GM19467 (cell line): ENCODE measurements at regions not wholly inside any gene's neighbourhood (a gene's known extent, or its start where the extent isn't known, plus 50 kb on each side); places are given as distances from the start of the nearest gene placed in this dataset.

ENCODE experiments used
- ATAC-seq: cut with Tn5 transposase; IDR thresholded peaks from one replicate; pipeline ENCODE4 v1.9.1; 2021; ENCODE audit warnings: mild to moderate bottlenecking, moderate library complexity; ENCODE audit not compliant: unreplicated experiment

- no peak for ATAC-seq
Observed at GRCh38 chr1:239914751-239915231, 176.9 kb upstream of the FMN2 start.

DNA sequence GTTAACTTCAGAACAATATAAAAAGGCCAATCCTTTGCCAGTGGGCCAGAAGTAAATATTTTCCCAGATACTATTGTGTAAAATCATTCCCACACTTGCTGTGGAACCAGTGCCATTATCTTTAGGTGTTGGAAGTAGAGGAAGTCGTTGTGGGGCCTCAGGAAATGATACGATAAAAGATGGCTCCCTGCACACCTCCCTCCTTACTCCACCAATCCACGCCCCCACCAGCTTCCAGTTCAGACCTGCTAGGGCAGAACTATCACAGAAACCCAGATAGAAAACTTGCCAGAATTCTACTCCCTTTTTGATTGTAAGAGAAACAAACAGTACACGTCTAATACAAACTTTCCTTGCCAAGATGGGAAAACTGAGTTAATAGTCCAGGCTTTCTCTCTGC, 173.0 kb upstream of the FMN2 start:
- ATAC-seq, result no peak

GRCh38 chr1:239920214-239920613, 171.5 kb upstream of the FMN2 start:
- ATAC-seq, result no peak

DNA sequence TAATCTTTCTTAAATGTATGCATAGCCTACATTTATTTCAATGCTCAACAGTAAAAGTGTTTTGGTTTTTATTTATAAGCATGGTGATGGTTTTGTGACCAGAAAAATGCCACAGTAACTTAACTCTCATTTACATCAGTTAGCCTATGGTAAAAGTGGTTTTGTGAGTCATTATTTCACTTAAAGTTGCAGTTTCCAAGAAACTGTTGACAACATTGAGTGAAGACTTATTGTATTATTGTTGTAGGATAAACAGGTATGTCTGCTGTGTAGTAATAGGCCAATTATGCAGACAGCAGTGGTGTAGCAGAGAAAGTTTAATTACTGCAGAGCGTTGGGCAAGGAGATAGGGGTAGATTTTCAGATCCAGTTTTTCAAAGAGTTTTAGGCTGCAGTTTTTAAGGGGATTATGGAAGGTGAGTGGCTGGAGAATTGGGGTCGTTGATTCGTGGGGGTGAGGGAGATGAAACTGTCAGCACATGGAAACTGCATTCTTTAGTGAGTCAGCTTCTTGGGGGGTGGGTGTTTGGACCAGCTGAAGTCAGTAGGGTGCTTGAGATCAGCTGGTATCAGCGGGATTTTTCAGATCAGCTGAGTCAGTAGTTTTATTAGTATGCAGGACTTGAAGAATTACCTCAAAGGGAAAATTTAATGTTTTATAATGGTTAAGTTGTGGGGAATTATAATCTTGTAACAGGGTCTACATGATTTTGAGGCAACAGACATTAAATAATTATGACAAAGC, 168.7 kb upstream of the FMN2 start:
- no peak for ATAC-seq

DNA sequence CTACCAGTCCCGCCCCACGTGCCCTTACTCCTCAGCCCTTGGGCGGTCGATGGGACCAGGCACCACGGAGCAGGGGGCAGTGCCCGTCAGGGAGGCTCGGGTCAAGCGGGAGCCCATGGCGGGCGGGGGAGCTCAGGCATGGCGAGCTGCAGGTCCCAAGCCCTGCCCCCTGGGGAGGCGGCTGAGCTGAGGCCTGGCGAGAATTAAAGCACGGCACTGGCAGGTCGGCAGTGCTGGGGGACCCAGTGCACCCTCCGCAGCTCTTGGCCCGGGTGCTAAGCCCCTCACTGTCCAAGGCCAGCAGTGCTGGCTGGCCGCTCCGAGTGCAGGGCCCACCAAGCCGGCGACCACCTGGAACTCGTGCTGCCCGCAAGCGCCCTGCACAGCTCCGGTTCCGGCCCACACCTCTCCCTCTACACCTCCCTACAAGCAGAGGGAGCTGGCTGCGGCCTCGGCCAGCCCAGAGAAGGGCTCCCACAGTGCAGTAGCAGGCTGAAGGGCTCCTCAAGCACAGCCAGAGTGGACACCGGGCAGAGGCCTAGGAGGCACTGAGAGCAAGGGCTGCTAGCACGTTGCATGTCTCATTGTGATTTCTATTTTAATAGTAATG, 166.8 kb upstream of the FMN2 start:
- ATAC-seq, result no peak

GRCh38 chr1:239926184-239926583, 165.5 kb upstream of the FMN2 start:
- ATAC-seq, result no peak

DNA sequence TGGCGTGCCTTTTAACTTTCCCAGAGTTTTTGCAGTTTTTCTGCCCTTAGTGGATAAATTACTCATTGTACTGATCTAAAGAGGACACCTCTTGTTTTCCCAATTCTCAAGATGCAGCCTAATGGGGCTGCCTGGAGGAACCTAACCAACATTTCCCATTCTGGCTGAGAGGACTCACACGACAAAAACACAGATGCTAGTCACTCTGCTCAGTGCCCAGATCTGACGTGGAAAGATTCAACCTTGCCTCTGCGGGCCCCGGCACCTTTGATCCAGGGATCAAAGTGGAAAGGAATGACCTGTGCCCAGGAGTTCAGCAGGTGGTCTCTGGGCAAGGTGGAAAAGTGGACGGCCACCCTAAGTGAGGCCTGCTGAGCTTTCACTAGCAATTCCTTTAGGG, 162.4 kb upstream of the FMN2 start:
- ATAC-seq, result no peak

GRCh38 chr1:239930686-239931262, 160.9 kb upstream of the FMN2 start:
- no peak for ATAC-seq

DNA sequence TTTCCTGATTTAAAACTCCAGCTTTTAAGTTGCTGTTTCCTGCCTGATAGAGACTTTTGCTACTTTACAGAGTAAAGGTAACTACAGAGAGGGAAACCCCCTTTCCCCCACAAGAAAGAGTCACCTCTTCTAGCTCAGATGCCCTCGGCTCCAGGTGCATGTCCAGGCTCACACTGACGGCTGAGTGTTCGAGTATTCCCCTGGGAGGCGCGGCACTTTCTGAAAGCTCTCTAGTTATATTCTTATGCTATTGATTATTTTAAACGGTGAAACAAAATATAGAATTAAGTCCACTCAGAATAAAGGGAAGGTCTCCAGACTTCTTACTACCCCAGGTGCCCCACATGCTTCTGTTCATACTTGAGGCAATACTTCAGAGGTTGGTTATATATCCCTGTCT, 160.3 kb upstream of the FMN2 start:
- ATAC-seq, result no peak

- no peak for ATAC-seq
Observed at GRCh38 chr1:239939602-239940001, 152.1 kb upstream of the FMN2 start.

GRCh38 chr1:239943761-239944160, 147.9 kb upstream of the FMN2 start:
- ATAC-seq, result no peak

- no peak for ATAC-seq
Observed at GRCh38 chr1:239944666-239945065, 147.0 kb upstream of the FMN2 start.

GRCh38 chr1:239947801-239948200, 143.9 kb upstream of the FMN2 start:
- no peak for ATAC-seq

DNA sequence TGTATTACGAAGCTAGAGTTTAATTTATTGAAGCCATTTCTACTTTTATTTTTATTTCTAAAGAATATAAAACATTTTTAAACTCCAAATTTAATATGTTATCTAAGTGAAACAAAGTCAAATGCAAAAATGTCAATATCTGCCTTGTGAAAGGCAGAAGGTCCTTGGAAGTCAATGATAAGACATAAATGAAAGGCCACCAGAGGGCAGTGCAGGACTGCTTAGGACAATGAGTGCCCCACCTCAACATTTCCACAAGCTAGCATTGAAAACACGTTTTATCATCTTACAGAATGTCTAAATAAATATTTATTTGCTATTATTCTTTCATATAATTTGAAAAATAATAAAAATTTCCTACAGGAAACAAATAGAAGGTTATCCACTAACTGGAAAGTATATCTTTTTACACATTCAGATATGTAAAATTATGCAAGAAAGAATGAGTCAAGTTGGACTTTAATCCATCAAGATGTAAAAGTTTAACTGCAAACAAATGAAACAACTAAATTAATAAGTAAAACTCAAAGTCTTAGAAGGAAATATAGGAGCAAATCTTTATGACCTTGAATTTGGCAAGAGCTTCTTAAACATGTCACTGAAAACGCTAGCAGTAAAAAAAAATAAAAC, 140.1 kb upstream of the FMN2 start:
- no peak for ATAC-seq

- ATAC-seq, result no peak
Observed at GRCh38 chr1:239952348-239953308, 139.1 kb upstream of the FMN2 start.

DNA sequence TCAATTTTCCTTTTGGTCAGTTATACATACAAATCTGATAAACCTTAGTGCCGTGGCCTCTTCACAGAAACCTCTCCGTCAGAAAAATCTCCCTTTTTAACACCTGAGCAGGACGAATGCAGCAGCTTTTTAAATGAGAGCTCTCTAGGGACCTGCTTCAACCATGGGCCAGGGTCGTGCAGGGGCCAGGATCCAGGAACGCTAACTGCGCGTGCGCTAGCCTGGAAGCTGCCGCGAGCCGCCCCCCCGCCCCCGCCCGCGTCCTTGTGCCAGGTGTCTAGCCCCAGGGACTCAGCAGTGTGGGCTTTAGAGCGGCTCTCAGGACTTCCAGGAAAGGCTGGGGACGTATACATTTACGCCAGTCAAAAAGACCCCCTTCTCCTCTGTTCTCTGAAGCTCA, 136.8 kb upstream of the FMN2 start:
- ATAC-seq, result no peak

GRCh38 chr1:239955431-239955830, 136.3 kb upstream of the FMN2 start:
- ATAC-seq, result no peak

DNA sequence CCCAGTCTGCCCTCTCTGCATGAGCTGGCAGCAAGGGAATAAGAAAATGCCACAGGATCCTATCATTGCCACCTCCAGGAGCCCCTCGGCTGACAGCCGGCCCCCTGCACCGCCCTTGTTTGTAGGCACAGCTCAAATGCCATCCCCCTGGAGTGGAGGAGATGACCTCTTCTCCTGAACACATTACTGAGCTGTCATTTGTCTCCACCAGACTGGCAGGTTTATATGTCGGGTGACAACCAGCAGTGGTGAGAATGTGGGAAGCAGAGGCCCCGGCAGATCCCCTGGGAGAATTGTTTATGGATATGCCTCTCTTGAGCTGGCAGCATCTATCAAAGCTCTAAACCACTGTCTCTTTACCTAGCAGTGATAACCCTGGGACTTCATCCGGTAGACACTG, 135.4 kb upstream of the FMN2 start:
- ATAC-seq, result no peak

DNA sequence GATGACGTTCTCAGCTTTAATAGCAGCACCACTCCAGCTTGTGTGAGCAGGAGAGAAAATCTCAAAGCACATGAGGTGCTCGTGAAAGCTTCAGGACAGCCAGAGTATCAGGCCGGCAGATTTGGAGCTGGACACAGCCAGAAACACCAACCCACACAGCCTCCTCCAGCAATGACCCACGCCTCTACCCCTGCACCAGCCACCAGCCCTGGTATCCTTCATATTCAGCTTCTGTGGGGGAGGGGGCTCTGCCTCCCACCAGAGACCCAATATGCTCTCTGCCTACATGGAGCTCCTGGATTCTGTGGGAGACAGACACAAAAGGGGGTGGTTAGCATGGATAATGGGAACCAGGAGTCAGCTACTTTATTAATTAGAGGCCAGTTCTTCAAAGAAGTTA, 133.6 kb upstream of the FMN2 start:
- no peak for ATAC-seq

- no peak for ATAC-seq
Observed at GRCh38 chr1:239960366-239960765, 131.3 kb upstream of the FMN2 start.

GRCh38 chr1:239963856-239964255, 127.8 kb upstream of the FMN2 start:
- no peak for ATAC-seq
